IMR-90 (cell line): ENCODE measurements at regions not wholly inside any gene's neighbourhood (a gene's known extent, or its start where the extent isn't known, plus 50 kb on each side); places are given as distances from the start of the nearest gene placed in this dataset.

Experiments used
- ATAC-seq: fragments of 200-7000 bp; cut with Tn5 transposase; 2 replicates; pipeline ENCODE4 v1.9.1; 2020; ENCODE audit warnings: low read depth, mild to moderate bottlenecking, moderate library complexity
- BruUV-seq: library from RNA; stranded (reverse); fragments of 400-500 nt; replicated peaks from 2 replicates; lab custom pipeline; 2021; lab: Mats Ljungman, UMichigan
- CTCF ChIA-PET: fragments of 300-600 bp; formaldehyde crosslinking; extraction: SDS; loops from one replicate; lab custom pipeline; 2021; ENCODE audit warnings: antibody characterized with exemption; lab: Yijun Ruan, JAX
- POLR2A ChIA-PET: fragments of 300-600 bp; sonication (Branson Sonifier 250); formaldehyde crosslinking; loops from one replicate; lab custom pipeline; 2022; ENCODE audit warnings: antibody characterized with exemption; ENCODE audit not compliant: unreplicated experiment; lab: Charles Lee
- DNase-seq: peaks from one replicate; pipeline ENCODE4 v3.0.0; 2013
- H2AFZ ChIP-seq: replicated peaks from 2 replicates; pipeline ENCODE3; 2013; ENCODE audit warnings: low read length, mild to moderate bottlenecking; ENCODE audit not compliant: poor library complexity
- H2AK5ac ChIP-seq: 2 replicates; pipeline ENCODE4 v1.6.1; 2013; ENCODE audit warnings: low read depth, low read length, inconsistent platforms
- H2AK9ac ChIP-seq: replicated peaks from 2 replicates; pipeline ENCODE3; 2013; ENCODE audit warnings: mild to moderate bottlenecking, low read depth, low read length, moderate library complexity; ENCODE audit not compliant: poor library complexity
- H2BK120ac ChIP-seq: 2 replicates; pipeline ENCODE4 v1.6.1; 2013; ENCODE audit warnings: low read depth, low read length, inconsistent platforms
- H2BK15ac ChIP-seq: 3 replicates; pipeline ENCODE4 v1.6.1; 2013; ENCODE audit warnings: low read depth, low read length, inconsistent platforms
- H2BK20ac ChIP-seq: 2 replicates; pipeline ENCODE4 v1.6.1; 2013; ENCODE audit warnings: low read depth, mild to moderate bottlenecking, inconsistent platforms, low read length, moderate library complexity
- H2BK5ac ChIP-seq: 2 replicates; pipeline ENCODE4 v1.6.1; 2013; ENCODE audit warnings: mild to moderate bottlenecking, low read depth, low read length, inconsistent platforms; ENCODE audit not compliant: poor library complexity, severe bottlenecking
- H3K14ac ChIP-seq: replicated peaks from 2 replicates; pipeline ENCODE4 v1.6.1; 2013; ENCODE audit warnings: low read depth, low read length, inconsistent platforms
- H3K18ac ChIP-seq: 2 replicates; pipeline ENCODE4 v1.6.1; 2013; ENCODE audit warnings: low read depth, low read length, control low read depth
- H3K23ac ChIP-seq: 2 replicates; pipeline ENCODE4 v1.6.1; 2013; ENCODE audit warnings: low read depth, low read length, inconsistent platforms
- H3K27ac ChIP-seq: 2 replicates; pipeline ENCODE4 v1.5.1; 2013; ENCODE audit warnings: mild to moderate bottlenecking, control low read depth, low read length; ENCODE audit not compliant: insufficient read depth
- H3K27me3 ChIP-seq: 2 replicates; pipeline ENCODE4 v1.6.1; 2013; ENCODE audit warnings: low read length; ENCODE audit not compliant: control insufficient read depth, insufficient read depth
- H3K36me3 ChIP-seq: 2 replicates; pipeline ENCODE4 v1.6.1; 2013; ENCODE audit warnings: low read length, mixed read lengths; ENCODE audit not compliant: control insufficient read depth, insufficient read depth
- H3K4ac ChIP-seq: 2 replicates; pipeline ENCODE4 v1.6.1; 2013; ENCODE audit warnings: low read depth, low read length, inconsistent platforms
- H3K4me1 ChIP-seq: 2 replicates; pipeline ENCODE4 v1.6.1; 2013; ENCODE audit warnings: low read length, mixed read lengths; ENCODE audit not compliant: control insufficient read depth, insufficient read depth
- H3K4me2 ChIP-seq: 2 replicates; pipeline ENCODE4 v1.6.1; 2013; ENCODE audit warnings: low read depth, mild to moderate bottlenecking, control low read depth, low read length, moderate library complexity
- H3K4me3 ChIP-seq: 2 replicates; pipeline ENCODE4 v1.5.1; 2013; ENCODE audit warnings: low read depth, mild to moderate bottlenecking, control low read depth, low read length, moderate library complexity; ENCODE audit not compliant: insufficient read depth
- H3K56ac ChIP-seq: 2 replicates; pipeline ENCODE4 v1.6.1; 2013; ENCODE audit warnings: low read length, inconsistent platforms; ENCODE audit not compliant: insufficient read depth; ENCODE audit errors: extremely low read depth
- H3K79me1 ChIP-seq, 2 experiments: 2 replicates each; pipeline ENCODE4 v1.6.1; 2013; ENCODE audit warnings: low read length in 2 of 2, inconsistent platforms in 1 of 2, low read depth in 1 of 2
- H3K9ac ChIP-seq: 2 replicates; pipeline ENCODE4 v1.6.1; 2013; ENCODE audit warnings: low read depth, low read length, control low read depth
- H3K9me1 ChIP-seq: 2 replicates; pipeline ENCODE4 v1.6.1; 2013; ENCODE audit warnings: low read length, inconsistent platforms; ENCODE audit not compliant: insufficient read depth
- H3K9me3 ChIP-seq: 2 replicates; pipeline ENCODE4 v1.6.1; 2013; ENCODE audit warnings: low read length; ENCODE audit not compliant: control insufficient read depth, insufficient read depth
- H4K20me1 ChIP-seq: 2 replicates; pipeline ENCODE4 v1.6.1; 2013; ENCODE audit warnings: low read length, inconsistent platforms; ENCODE audit not compliant: insufficient read depth
- H4K5ac ChIP-seq: 2 replicates; pipeline ENCODE4 v1.6.1; 2013; ENCODE audit warnings: mild to moderate bottlenecking, low read depth, low read length, control low read depth
- H4K8ac ChIP-seq, 2 experiments: 2 replicates each; pipeline ENCODE4 v1.6.1; 2013; ENCODE audit warnings: low read depth in 2 of 2, low read length in 2 of 2, control low read depth in 1 of 2, inconsistent platforms in 1 of 2
- H4K91ac ChIP-seq: 2 replicates; pipeline ENCODE4 v1.6.1; 2013; ENCODE audit warnings: low read depth, low read length, inconsistent platforms; ENCODE audit not compliant: insufficient read depth
- BHLHE40 ChIP-seq: fragments of 150-350 bp; IDR thresholded peaks from 2 replicates; pipeline ENCODE4 v1.6.1; 2016; ENCODE audit warnings: mild to moderate bottlenecking, low read depth, low read length
- CEBPB ChIP-seq: IDR thresholded peaks from 2 replicates; pipeline ENCODE4 v1.6.1; 2012; ENCODE audit warnings: low read depth, low read length, improper control_type of control experiment
- CHD1 ChIP-seq: IDR thresholded peaks from 2 replicates; pipeline ENCODE4 v1.6.1; 2012; ENCODE audit warnings: low read depth, low read length, improper control_type of control experiment
- FOS ChIP-seq: fragments of 150-350 bp; IDR thresholded peaks from 2 replicates; pipeline ENCODE4 v1.6.1; 2016; ENCODE audit warnings: low read depth, low read length
- MAFK ChIP-seq: IDR thresholded peaks from 2 replicates; pipeline ENCODE4 v1.6.1; 2012; ENCODE audit warnings: low read depth, low read length, improper control_type of control experiment
- MAZ ChIP-seq: IDR thresholded peaks from 2 replicates; pipeline ENCODE4 v1.6.1; 2012; ENCODE audit warnings: low read depth, mild to moderate bottlenecking, low read length, improper control_type of control experiment, moderate library complexity, borderline replicate concordance
- MXI1 ChIP-seq: IDR thresholded peaks from 2 replicates; pipeline ENCODE4 v1.6.1; 2012; ENCODE audit warnings: low read depth, mild to moderate bottlenecking, low read length, moderate library complexity, borderline replicate concordance
- NFE2L2 ChIP-seq: fragments of 150-350 bp; IDR thresholded peaks from 2 replicates; pipeline ENCODE4 v1.6.1; 2016; ENCODE audit warnings: low read depth, mild to moderate bottlenecking, low read length
- POLR2A ChIP-seq: IDR thresholded peaks from 2 replicates; pipeline ENCODE4 v1.6.1; 2012; ENCODE audit warnings: mild to moderate bottlenecking, low read depth, low read length
- RAD21 ChIP-seq: IDR thresholded peaks from 2 replicates; pipeline ENCODE4 v1.6.1; 2012; ENCODE audit warnings: low read length, improper control_type of control experiment
- RCOR1 ChIP-seq: IDR thresholded peaks from 2 replicates; pipeline ENCODE4 v1.6.1; 2012; ENCODE audit warnings: mild to moderate bottlenecking, low read length, improper control_type of control experiment; ENCODE audit not compliant: insufficient replicate concordance
- RFX5 ChIP-seq: IDR thresholded peaks from 2 replicates; pipeline ENCODE4 v1.8.0; 2012; ENCODE audit warnings: low read depth, mild to moderate bottlenecking, low read length, moderate library complexity
- SMC3 ChIP-seq: fragments of 150-350 bp; IDR thresholded peaks from 2 replicates; pipeline ENCODE4 v1.6.1; 2016; ENCODE audit warnings: low read depth, mild to moderate bottlenecking, antibody characterized with exemption, low read length, moderate library complexity
- WGBS, 2 experiments: methylation state at CpG; one replicate each; pipeline versions ENCODE4 v1.1.5 to v1.1.7; 2013; ENCODE audit warnings: missing lambda C conversion rate in 2 of 2; ENCODE audit not compliant: insufficient read length in 1 of 2; ENCODE audit errors: extremely low coverage in 2 of 2; 5-methylcytosine and 5-hydroxymethylcytosine counted together
- dilution Hi-C: fragments of 300-500 bp; cut with HindIII; formaldehyde crosslinking; loops from one replicate; pipeline ENCODE4 v1.14.3; 2018; ENCODE audit warnings: low sequenced_read_pairs; ENCODE audit not compliant: unreplicated experiment
- in situ Hi-C: fragments of 300-500 bp; cut with MboI; formaldehyde crosslinking; loops from 3 replicates; pipeline ENCODE4 v1.14.3; 2019; ENCODE audit warnings: low sequenced_read_pairs, inconsistent platforms, mixed read lengths
- intact Hi-C: fragments of 100-400 bp; cut with micrococcal nuclease; formaldehyde crosslinking; loops from 2 replicates; pipeline ENCODE4 v1.10.0; 2022
- TF ChIP-seq, protein P1 (sequence below): fragments of 150-350 bp; IDR thresholded peaks from 2 replicates; pipeline ENCODE4 v1.6.1; 2017; ENCODE audit warnings: mild to moderate bottlenecking, antibody characterized with exemption, low read length, low read depth
- TF ChIP-seq, protein P2 (sequence below): fragments of 150-350 bp; IDR thresholded peaks from 2 replicates; pipeline ENCODE4 v1.6.1; 2016; ENCODE audit warnings: low read depth, mild to moderate bottlenecking, low read length, moderate library complexity, borderline replicate concordance
- TF ChIP-seq, protein P3 (sequence below): conservative IDR thresholded peaks from 2 replicates; pipeline ENCODE4 v1.5.1; 2012; ENCODE audit warnings: mild to moderate bottlenecking, low read depth, low read length, improper control_type of control experiment

DNA sequence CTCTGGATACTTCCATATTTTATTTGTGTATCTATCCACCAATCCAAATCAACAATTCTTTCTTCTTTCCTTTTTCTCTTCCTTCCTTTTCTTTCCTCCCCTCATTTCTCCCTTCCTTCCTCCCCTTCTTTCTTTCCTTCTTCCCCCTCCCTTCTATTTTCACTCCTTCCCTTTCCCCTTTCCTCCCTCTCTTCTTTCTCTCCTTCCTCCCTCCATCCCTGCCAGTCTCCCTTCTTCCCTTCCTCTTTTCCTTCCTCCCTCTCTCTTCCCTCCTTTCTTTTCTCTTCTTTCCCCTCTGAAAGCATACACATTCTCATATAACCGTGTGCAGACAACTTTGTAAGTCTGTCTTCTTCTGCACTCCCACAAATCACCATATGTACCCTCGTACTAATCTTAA lies 382.3 kb upstream of the MAF start:
- Histone ChIP-seq H2BK120ac (no peak overlapping the region), H3K4me1 (no peaks in the 10 kb centered on the region), H3K9ac (no peak overlapping the region), H3K79me1 (no peaks in the 10 kb centered on the region), H2BK20ac (no peak overlapping the region), H4K91ac (no peak overlapping the region), H3K9me3 (peaks cover 2% of the 10 kb centered on the region), H2AFZ (no peak overlapping the region), H3K18ac (no peak overlapping the region), H3K27ac (no peak overlapping the region), H2BK15ac (no peak overlapping the region), H3K9me1 (no peaks in the 10 kb centered on the region), H3K23ac (no peak overlapping the region), H3K36me3 (no peaks in the 10 kb centered on the region), H4K8ac (no peak overlapping the region), H2BK5ac (no peak overlapping the region), H3K4me3 (no peak overlapping the region), H4K5ac (no peak overlapping the region), H3K27me3 (no peaks in the 10 kb centered on the region), H4K20me1 (no peaks in the 10 kb centered on the region), H3K56ac (no peak overlapping the region), H3K14ac (no peak overlapping the region), H3K4me2 (no peak overlapping the region), H3K4ac (no peak overlapping the region), H2AK9ac (no peak overlapping the region), H2AK5ac (no peak overlapping the region)
- no CpG with 5 or more reads among the region's 2 CpGs for WGBS, 2 experiments
- BruUV-seq, result no TSS peak
- DNase-seq (no peak), ATAC-seq (no peak)
- ChIA-PET CTCF (interaction anchor here (0.8 kb wide), 1 partner anchor 519 kb away, joined by 3 read pairs; no protein-coding TSS in a partner anchor), POLR2A (no interaction called here)
- in situ Hi-C loops (no loop called here), intact Hi-C loops (no loop called here), dilution Hi-C loops (no loop called here)
- TF ChIP-seq MAFK (no peak), FOS (no peak), NFE2L2 (no peak), SMC3 (no peak), CEBPB (no peak), RFX5 (no peak), CHD1 (no peak), MXI1 (no peak), POLR2A (no peak), RCOR1 (no peak), MAZ (no peak), BHLHE40 (no peak), RAD21 (no peak)
- TF ChIP-seq, protein P1, sequence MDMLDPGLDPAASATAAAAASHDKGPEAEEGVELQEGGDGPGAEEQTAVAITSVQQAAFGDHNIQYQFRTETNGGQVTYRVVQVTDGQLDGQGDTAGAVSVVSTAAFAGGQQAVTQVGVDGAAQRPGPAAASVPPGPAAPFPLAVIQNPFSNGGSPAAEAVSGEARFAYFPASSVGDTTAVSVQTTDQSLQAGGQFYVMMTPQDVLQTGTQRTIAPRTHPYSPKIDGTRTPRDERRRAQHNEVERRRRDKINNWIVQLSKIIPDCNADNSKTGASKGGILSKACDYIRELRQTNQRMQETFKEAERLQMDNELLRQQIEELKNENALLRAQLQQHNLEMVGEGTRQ, result no peak
- TF ChIP-seq, protein P2, sequence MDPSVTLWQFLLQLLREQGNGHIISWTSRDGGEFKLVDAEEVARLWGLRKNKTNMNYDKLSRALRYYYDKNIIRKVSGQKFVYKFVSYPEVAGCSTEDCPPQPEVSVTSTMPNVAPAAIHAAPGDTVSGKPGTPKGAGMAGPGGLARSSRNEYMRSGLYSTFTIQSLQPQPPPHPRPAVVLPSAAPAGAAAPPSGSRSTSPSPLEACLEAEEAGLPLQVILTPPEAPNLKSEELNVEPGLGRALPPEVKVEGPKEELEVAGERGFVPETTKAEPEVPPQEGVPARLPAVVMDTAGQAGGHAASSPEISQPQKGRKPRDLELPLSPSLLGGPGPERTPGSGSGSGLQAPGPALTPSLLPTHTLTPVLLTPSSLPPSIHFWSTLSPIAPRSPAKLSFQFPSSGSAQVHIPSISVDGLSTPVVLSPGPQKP, result no peak
- TF ChIP-seq, protein P3, sequence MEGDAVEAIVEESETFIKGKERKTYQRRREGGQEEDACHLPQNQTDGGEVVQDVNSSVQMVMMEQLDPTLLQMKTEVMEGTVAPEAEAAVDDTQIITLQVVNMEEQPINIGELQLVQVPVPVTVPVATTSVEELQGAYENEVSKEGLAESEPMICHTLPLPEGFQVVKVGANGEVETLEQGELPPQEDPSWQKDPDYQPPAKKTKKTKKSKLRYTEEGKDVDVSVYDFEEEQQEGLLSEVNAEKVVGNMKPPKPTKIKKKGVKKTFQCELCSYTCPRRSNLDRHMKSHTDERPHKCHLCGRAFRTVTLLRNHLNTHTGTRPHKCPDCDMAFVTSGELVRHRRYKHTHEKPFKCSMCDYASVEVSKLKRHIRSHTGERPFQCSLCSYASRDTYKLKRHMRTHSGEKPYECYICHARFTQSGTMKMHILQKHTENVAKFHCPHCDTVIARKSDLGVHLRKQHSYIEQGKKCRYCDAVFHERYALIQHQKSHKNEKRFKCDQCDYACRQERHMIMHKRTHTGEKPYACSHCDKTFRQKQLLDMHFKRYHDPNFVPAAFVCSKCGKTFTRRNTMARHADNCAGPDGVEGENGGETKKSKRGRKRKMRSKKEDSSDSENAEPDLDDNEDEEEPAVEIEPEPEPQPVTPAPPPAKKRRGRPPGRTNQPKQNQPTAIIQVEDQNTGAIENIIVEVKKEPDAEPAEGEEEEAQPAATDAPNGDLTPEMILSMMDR, result no peak
